DOHH2 (cell line): ENCODE measurements at regions not wholly inside any gene's neighbourhood (a gene's known extent, or its start where the extent isn't known, plus 50 kb on each side); places are given as distances from the start of the nearest gene placed in this dataset.

ENCODE experiments used
- CTCF ChIP-seq: fragments of 200-600 bp; sonication (generic); IDR thresholded peaks from one replicate; pipeline ENCODE4 v1.5.1; 2014; ENCODE audit warnings: antibody characterized with exemption, mild to moderate bottlenecking, low read depth, low read length; ENCODE audit not compliant: poor library complexity, severe bottlenecking
- EZH2phosphoT487 ChIP-seq: fragments of 200-600 bp; sonication (generic); IDR thresholded peaks from 2 replicates; pipeline ENCODE4 v1.6.1; 2017; ENCODE audit warnings: borderline replicate concordance, mild to moderate bottlenecking, antibody characterized with exemption, low read length, moderate library complexity, mixed read lengths

DNA sequence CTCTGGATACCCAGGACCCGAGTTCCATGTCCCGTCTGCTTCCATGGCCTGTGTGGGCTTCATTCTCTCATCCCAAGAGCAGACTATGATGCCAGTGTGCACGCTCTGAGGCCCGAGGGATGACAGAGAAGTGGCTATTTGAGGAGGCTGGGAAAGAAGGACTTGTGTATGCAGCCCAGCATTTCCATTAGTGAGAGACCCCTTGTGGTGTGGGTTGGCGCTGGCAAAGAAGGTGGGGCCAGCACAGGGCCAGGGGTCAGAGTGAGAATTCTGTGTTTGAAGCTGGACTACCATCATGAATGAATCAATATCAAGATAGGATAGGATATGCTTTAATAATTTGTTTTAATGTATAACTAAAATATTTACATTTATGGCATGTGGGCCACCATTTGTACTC, 200.8 kb downstream of the HIPK3 start:
- TF ChIP-seq CTCF, result no peak
- TF ChIP-seq EZH2phosphoT487, result no peak
